GM20431 (cell line): ENCODE measurements at regions not wholly inside any gene's neighbourhood (a gene's known extent, or its start where the extent isn't known, plus 50 kb on each side); places are given as distances from the start of the nearest gene placed in this dataset.

Experiments
- in situ Hi-C: fragments of 300-500 bp; cut with MseI, MboI; formaldehyde crosslinking; loops from one replicate; pipeline ENCODE4 v1.15.0; 2020; ENCODE audit warnings: low sequenced_read_pairs; ENCODE audit not compliant: unreplicated experiment

DNA sequence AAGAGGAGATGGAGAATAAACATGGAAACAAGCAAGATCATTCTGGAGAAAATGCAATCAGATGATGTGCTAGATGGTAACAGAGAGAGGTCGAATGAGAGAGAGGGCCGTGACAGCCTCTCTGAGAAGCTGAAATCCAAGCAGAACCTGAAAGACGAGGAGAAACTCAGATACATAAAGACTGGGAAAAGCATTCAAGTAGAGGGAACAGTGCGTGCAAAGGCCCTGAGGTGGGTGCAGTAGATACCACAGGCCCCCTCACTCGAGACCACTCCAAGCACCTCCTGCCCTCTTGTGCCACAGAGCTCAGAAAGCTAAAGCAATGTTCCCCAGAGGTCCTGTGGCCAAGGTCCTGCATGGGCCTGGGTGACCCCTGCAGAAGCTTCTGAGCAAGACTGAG, 54.8 kb upstream of the DLK1 start:
- in situ Hi-C loops, result no loop called here

DNA sequence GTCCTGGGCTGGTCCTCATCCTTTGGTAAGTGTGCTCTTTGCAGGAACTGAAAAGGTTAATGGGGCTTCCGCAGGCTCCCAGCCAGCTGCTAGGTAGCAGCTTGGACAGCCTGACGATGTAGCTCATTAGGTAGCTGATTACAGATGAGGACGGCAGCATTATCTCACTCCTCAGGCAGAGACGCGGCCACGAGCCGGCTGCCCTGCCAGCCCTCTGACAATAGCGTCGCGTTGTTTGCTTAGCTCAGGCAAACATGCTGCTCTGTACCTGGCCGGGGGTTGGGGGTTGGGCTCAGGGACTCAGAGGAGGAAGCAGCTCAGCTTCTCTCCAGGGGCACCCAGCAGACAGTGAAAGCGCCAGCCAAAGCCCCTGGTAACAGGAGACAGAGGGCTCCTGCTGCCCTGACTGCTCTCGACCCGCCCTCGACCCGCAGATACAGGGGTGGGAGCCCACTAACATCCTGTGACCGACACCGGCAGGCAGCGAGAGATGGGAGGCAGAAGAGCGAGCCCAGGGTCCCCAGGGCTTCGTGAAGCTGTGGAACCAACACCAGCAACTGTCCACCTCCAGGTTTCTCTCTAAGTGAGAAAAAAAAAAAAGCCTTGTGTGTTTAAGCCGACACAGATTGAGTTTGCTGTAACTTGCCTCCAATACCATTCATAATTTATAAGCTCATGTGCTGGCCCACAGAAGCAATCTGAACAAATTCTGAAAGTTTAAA, 53.4 kb upstream of the DLK1 start:
- in situ Hi-C loops, result no loop called here

DNA sequence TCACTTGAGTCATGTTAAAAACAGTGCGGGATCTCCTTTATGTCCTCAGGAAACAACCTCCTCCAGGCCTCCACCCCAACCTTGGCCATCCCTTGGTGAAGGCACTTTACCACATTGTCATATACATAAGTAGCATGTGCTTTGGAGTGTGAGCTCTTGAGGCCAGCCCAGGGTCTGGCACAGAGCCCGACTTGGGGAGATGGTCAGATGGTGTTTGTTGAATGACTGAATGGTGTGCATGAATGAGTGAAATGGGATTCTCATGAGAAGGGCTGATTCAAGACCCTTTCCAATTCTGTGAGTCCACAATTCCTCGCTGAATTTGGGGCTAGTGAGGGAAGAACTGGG, 52.9 kb upstream of the DLK1 start:
- in situ Hi-C loops, result no loop called here

DNA sequence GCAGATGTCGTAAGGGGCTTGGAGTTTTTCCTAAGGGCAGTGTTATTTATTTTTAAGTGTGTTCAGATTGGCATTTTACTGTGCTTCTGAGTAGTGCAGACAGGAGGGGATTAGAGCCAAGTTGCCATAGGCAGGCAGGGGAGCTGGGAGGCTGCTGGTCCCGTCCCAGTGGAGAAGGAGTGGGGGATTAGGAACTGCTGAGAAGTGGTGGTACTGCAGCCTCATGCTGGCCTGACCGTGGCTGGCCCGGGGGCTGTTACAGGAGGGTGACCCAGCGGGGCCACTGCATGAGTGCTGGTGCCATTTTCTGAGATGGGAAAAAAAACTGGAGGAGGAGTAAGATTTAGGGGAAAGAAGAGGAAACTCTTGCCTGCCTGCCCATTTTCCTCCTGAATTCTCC, 52.3 kb upstream of the DLK1 start:
- in situ Hi-C loops, result no loop called here

DNA sequence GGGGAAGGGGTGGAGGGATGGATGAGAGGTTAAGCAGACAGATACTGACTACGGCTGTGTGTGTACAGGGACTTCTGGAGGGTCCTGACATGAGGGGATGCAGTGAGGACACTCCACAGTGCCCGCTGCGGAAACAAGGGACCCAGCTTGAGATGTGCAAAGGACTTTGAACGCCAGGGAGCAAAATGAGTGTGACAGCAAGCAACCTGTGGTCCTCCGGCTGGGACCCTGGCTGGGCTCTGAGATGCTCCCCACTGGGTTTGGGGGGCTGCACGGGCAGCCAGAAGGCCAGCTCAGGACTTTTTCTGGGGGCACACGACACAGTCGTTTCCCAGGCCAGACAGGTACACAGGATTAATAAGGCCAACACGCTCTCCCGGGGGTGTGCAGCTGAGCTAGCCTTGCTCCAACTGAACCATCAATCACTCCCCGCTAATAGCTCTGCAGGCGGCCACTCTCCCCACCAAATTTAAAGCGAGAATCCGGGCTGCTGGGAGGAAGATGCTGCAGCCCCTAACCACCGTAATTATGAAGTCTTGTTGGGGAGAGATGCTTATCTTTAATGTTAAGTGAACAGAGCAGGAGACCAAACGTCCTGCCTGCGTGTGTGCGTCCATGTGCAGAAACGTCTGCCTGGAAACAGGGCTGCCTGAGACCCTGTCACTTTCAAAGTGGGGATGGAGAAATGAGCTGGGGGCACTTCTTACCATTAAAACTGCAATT, 51.6 kb upstream of the DLK1 start:
- in situ Hi-C loops, result no loop called here

DNA sequence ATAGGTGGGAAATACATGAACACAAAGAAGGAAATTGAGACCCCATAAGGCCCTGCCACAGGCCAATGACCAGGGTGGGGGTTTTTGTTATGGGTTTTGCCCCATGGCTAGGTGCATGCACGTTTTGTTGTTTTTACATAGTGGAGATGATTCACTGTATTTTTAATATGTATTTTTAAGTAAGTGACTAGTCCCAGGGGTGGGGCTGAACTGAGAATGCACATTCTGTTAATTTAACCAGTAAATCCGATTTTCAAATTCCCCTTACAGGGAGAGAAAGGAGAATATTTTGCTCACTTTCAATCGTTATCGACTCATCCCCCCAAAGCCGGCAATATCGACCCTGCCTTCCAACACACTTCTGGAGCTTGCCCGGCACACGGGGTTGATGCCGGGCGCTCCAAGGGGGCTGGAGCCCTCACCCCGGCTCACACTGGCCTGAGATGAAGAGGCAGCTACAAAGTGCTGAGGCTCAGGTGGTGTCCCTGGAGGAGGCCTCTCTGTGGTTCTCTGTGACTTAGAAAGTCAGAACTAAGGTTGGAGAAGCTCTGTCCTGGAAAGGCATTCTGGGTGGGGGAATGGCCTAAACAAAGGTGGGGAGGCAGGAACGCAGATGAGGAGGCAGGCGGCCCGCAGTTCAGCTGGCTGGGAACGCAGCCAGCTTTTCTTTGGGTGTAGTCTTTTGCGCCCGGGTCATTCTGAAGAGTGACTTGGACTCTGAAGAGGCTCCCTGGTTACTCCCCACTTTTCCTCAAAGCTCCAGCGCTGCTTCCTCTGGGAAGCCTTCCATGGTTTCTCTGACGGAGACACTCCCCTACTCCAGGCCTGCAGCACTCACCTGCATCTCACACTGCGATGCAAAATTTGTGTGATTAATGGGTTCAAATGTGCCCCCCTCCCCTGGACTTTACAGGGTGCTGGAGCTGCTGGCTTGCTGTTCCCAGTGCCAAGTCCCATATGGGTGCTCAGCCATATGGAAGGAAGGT, 50.7 kb upstream of the DLK1 start:
- in situ Hi-C loops, result no loop called here
